GM19193 (cell line): ENCODE measurements at regions not wholly inside any gene's neighbourhood (a gene's known extent, or its start where the extent isn't known, plus 50 kb on each side); places are given as distances from the start of the nearest gene placed in this dataset.

ENCODE experiments used
- POLR2A ChIP-seq: IDR thresholded peaks from 4 replicates; pipeline ENCODE4 v1.6.1; 2011; ENCODE audit not compliant: insufficient read depth, insufficient read length; ENCODE audit errors: extremely low read depth

DNA sequence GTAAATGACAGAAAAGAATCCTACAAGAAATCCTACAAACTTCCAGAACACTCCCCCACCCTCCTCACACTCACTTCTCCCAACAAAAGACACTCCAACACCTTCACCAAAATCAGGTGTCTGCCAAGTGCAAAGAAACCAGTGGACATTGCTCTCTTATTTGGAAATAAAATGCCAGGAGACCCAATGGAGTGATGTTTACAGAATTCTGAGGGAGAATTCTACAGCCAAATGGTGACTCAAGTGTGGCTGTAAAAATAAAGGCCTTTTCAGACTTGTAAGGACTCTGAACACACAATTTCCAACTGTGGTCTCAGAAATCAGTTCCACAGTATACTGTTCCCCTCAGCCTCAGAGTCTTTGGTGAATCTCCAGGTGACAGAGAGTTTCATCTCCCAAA is 109.6 kb upstream of the CARMIL1 start:
- TF ChIP-seq POLR2A = no peak

DNA sequence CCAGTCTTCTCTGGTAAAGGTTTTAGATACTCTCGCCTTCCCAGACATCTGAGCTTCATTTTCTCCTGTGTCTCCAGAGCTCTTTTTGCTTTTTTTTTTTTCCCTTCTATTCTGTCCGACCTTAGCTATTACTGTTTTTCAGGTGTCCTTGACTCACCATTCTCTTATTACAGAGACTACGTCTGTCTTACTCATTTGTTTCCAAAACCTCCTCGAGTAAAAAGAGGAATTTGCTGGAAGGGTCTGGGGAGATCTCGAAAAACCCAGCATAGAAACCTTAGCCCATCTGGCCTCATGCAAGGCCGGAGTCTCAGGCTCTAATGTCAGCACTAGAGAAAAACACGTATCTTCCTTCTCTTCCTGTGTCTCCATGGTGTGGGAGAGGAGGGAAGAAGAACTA is 109.2 kb upstream of the CARMIL1 start:
- TF ChIP-seq POLR2A = no peak

DNA sequence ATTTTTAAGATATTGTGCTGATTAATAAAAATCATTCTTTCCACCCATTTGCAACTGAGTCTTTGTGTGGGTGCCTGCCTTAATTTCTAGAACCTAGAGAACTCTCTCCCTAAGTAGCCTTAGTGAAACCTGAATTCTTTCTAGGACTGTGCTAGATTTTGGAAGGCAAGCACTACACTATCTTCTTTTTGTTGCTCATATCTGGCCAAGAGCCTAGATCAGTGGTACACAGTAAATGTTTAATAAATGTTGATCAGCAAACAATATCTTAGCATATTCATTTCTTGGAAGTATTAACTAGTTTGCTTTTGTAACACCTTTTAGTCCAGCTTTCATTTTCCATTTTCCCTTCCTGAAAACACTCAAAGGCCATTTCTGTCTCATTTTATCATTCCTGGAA is 108.5 kb upstream of the CARMIL1 start:
- TF ChIP-seq POLR2A = no peak

DNA sequence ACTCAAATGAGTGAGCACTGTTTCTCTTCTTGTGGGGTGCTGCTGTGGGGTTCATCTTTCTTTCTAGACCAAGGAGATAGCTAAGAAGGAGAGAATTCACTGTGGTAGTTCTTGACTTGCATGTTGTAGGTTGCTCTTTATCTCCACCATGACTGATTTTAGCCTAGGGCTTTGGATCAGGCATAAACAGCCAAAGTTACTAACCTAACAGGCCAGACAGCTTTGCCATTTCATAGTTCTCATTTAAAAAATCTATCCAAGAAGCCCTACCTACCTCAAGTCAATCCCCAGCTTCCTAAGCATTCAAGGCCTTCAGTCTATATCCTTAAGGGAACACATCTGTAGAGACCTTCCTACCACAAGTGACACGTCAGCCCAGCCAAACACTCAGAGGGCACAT is 107.9 kb upstream of the CARMIL1 start:
- TF ChIP-seq POLR2A = no peak

DNA sequence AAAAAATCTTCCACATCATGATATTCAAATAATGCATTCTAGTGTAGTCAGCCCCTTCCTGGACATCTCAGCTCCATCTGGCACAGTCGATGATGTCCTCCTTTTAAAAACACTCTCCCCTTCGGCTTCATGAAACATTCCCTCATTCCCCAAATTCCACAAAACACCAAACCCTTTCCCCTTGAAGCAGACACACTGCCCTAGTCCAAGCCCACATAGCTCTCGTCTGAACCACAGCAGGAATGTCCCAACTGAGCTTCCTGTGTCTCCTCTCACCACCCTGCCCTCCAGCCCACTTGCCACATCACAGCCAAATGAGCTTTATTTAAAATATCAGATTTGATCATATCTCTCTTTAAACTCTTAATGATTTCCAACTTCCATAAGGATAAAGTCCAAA is 106.4 kb upstream of the CARMIL1 start:
- no peak for TF ChIP-seq POLR2A

DNA sequence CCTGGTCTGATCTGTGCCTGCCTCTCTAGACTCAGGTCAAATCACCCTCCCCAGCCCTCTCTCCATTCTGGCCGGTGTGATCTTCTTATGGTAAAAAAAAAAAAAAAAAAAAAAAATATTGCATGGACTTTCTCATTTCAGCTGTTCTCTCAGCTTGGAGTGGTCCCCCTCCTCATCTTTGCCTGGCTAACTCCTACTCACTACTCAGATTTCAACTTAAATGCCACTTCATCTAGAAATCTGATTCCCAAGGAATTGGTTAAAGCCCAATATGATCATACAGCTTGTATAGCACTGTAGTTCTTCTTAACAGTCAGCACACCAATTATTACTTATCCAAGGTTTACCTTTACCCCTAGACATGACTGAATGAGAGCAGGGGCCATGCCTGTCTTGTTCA is 105.9 kb upstream of the CARMIL1 start:
- no peak for TF ChIP-seq POLR2A

DNA sequence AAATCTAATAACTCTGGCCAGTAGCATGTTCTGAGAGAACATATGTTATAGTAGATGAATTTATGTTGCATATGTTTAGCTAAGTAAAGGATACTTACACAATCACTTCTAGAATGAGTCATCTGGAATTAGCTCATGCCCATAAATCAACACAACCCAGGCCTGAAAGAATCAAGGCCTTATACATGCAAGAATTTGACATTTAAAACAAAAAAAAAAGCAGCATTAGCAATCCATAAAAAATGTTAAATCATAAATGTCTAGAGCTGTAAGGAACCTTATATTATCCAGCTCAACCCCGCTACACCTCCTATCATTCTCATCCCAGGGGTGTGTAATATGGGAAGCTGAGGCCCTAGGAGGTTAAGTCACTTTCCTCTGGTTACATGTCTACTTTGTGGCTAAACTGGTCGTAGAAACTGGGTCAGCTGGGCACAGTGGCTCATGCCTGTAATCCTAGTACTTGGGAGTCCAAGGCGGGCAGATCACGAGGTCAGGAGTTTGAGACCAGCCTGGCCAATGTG is 105.2 kb upstream of the CARMIL1 start:
- TF ChIP-seq POLR2A = no peak

DNA sequence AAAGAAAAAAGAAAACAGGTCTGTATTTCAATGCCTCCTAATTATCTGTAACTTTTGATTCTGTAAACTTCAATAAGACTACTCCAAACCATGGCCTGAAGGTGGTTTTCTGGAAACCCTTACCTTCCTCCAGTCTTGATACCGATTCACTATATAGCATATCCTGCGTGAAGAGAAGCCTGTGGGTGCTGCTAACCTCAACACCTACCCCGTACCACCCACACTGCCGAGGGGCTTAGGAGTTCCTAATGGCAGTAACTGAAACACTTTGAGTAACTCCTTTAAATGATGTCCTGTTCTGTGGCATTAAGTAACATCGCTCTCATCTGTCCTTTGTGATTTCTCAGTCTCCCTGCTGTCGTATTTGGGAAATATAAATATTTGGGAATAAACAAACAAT is 104.5 kb upstream of the CARMIL1 start:
- TF ChIP-seq POLR2A = no peak

DNA sequence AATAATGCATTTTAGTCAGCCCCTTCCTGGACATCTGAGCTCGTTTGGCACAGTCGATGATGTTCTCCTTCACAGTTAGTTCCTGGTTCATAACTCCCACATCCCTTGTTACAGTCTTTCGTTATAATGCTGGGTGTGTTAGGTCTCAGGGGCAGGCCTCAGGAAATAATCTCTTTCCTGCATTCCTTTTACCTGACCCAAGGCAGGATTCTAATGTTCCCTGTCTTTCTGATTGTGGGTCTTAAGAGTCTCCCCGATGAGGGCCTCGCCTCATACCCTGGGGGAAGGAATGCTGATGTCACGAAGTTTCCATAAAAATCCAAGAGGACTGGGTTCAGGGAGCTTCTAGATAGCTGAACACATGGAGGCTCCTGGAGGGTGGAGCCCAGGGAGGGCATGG is 104.0 kb upstream of the CARMIL1 start:
- no peak for TF ChIP-seq POLR2A

DNA sequence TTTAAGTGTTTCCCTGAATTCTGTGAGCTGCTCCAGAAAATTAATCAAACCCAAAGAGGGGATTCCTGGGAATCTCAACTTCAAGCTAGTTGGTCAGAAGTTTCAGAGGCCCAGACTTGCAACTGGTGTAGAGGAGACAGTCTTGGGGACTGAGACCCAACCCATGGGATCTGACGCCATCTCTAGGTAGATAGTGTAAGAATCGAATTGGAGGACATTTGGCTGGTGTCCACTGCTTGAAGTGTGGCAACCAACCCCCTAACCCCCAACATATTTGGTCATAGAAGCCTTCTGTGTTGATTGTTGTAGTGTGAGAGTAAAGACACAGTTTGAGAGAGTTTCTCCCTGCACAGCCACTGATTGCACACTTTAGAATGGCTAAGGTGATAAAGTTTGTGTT is 103.5 kb upstream of the CARMIL1 start:
- no peak for TF ChIP-seq POLR2A

DNA sequence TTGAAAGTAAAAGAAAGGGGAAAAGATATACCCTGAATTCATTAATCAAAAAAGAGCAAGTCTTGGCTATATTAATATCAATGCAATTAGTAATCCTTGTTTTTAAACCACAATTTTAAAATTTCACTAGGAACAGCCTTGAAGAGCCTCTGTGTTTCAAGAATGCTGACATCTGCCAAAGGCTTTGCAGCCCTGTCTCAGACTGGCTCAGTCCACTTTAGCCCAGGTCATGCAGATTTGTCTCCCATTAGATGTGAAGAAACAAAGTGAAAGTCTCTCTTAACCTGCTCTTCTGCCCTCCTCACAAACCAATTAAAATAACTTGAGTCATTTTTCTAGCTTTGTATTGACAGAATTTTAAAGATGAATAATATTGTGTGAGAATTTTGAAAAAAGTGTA is 102.7 kb upstream of the CARMIL1 start:
- TF ChIP-seq POLR2A = no peak

DNA sequence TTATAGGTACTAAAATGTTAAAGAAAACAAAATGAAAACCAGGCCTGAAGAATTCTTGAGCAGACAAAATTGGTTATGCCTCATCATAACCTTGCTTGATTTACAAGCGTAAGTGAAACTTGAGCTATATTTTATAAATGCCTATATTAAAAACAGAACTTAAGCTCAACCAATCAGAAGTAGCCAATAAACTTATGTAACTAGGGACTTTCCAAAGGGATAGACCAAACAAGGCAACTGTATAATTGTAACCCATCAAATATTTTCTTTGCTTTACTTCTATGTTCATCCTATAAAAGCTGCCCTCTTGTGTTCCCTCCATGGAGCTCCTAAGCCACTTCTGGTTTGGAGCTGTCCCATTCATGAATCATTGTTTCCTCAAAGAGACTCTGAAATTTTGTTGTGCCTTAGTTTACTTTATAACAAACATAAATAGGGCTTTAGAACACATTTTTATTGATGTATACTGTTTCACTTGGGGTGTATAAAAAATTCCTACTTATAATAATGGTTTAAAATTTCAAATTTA is 101.6 kb upstream of the CARMIL1 start:
- TF ChIP-seq POLR2A = no peak

DNA sequence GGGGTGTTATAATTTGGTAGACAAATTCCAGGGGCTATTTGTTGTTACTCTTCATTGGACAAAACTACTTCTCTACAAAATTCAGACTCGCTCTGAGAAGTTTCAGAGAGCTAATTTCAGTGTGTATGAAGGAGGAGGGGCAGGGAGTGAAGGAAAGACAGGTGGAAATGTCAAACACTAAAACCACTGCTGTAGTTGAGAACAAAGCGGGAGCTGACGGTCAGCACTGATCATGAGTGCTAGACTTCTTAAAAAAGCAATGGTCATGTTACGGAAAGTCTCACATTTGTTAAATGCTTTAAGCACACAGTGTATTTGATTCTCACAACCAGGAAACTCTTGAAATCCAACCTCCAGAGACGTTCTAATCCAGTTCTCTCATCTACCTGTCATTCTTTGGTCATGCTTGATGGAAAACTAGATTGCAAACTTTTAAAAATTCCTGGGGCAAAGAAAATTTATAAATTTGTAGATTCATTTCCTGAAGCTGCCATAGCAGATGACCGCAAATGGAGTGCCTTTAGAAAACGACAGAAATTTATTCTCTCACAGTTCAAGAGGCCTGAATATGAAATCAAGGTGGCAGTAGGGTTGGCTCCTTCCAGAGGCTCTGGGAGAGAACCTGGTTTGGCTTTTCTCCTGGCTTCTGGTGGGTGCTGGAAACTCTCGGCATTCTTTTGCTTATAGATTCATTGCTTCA is 100.7 kb upstream of the CARMIL1 start:
- TF ChIP-seq POLR2A = no peak

DNA sequence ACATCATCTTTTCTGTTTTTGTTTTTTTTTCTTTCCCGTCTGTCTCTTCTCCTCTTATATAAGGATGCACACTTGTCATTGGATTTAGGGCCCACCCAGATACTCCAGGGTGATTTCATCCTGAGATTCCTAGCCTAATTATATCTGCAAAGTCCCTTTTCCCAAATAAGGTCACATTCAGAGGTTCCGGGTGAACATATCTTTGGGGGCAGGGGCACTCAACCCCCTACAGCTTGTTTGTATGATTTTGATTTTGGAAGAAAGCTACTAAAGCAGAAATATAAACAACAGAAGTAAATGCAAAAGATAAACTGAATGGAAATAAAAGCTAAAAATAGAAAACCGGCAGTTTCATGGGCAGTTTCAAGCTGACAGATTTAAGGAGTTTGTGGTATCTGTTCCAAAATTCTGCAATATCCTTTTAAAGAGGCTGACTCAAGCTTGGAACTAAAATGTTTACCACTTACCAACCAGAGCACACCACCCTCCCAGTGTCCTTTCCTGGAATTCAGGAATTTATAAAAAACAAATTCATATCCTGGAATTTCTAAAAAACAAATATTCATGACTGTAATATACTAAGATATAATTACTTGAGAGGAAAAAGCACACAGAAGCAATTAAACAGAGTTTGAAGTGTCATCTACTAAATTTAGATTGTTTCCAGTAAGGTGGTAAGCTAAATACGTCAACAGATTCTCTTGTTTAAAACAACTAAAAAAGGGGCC is 100.0 kb upstream of the CARMIL1 start:
- TF ChIP-seq POLR2A = no peak

DNA sequence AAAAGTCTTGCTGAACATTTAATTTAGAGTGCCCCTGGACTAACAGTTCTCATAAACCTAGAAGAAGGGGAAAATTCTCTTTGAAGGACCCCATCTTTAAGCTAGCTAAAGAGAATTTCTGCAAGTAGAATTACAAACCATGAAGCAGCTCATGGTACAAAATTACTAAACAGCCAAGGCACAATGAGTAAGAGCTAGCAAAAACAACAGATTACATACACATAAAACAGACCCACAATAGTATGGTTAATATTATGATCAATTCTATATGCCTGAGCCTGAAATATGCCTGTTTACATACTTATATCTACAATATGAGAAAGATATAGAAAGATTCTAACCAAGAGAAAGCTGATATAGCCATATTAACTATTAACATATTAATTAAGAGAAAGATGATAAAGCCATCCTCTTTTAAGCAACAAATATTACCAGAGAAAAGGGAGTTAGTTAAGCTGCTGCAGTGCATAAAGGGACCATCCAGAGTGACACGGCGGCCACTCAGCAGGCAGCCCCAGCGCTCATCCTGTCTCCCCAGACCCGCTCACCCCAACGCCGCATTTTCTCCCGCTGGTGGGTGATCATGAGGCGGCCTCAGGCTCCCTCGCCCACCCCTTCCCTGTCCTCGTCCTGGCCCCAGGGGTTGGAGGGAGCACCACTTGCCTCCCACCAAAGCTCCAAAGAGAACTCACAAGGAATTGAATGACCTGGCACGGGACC is 98.4 kb upstream of the CARMIL1 start:
- no peak for TF ChIP-seq POLR2A
